ENCODE measurements at regions not wholly inside any gene's neighbourhood (a gene's known extent, or its start where the extent isn't known, plus 50 kb on each side); places are given as distances from the start of the nearest gene placed in this dataset.

DNA sequence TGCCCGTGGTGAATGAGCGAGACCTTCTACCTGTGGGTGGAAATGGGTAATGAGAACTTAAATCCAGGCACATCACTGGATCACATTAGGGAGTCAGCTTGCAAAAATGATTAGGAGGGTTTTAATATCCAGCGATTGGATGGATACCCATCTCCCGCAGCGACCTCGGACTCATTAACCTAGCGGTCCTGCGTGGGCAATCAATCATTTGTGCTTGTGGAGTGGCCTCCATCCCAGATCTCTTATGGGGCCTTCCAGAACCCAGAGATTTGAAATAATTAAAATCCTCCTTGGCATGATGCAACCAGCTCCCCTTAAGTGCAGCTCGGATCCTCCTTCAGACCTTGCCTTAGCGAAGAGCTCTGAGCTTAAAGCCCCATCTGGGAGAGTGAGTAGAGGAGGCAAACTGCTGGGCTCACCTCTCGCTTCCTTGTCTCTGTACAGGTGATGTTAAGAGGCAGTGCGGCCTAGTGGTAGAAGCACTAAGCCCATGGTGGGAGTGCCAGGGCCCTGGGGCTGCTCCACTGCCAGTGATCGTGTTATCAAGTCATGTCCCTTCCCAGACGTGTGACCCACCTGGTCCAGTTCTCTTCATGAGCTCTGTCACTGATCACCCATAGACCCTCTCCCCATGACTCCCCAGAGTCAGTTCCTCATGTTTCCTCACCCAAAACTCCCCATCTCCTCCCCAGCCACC is 285.2 kb upstream of the TLE3 start:
- H3K27ac ChIP-seq (ENCODE audit: insufficient read depth, low read length) = no peak overlapping the region
- H3K14ac ChIP-seq (replicated peaks; ENCODE audit: low read depth, low read length) = no peak overlapping the region
- intact Hi-C loops (cut with micrococcal nuclease) (no loop called here), dilution Hi-C loops (cut with HindIII; ENCODE audit: low sequenced_read_pairs, unreplicated experiment) (no loop called here), in situ Hi-C loops (cut with MboI; ENCODE audit: low sequenced_read_pairs) (no loop called here)
- H3K4me2 ChIP-seq (ENCODE audit: low read depth, low read length) = no peak overlapping the region
- no TSS peak for BruUV-seq (replicated peaks)
- peaks cover 9% of the 10 kb centered on the region for H3K9me3 ChIP-seq (ENCODE audit: control insufficient read depth, insufficient read depth, low read length)
- no peaks in the 10 kb centered on the region for H3K4me1 ChIP-seq (ENCODE audit: control insufficient read depth, insufficient read depth, low read length)
- H3K9me1 ChIP-seq (ENCODE audit: insufficient read depth, low read length) = no peaks in the 10 kb centered on the region
- H2BK15ac ChIP-seq (ENCODE audit: low read depth, low read length) = no peak overlapping the region
- POLR2A ChIA-PET (ENCODE audit: unreplicated experiment) = no interaction called here
- no peak for DNase-seq
- no peak overlapping the region for H2BK5ac ChIP-seq (ENCODE audit: low read depth, low read length, poor library complexity, severe bottlenecking)
- H4K20me1 ChIP-seq (ENCODE audit: insufficient read depth, low read length) = no peaks in the 10 kb centered on the region
- no peak overlapping the region for H2BK120ac ChIP-seq (ENCODE audit: low read depth, low read length)
- H3K9ac ChIP-seq (ENCODE audit: low read depth, low read length) = no peak overlapping the region
- ATAC-seq (ENCODE audit: low read depth) = no peak
- H4K91ac ChIP-seq (ENCODE audit: insufficient read depth, low read depth, low read length) = no peak overlapping the region
- H2AFZ ChIP-seq (replicated peaks; ENCODE audit: low read length, poor library complexity) = no peak overlapping the region
- H3K4ac ChIP-seq (ENCODE audit: low read depth, low read length) = no peak overlapping the region
- H2BK20ac ChIP-seq (ENCODE audit: low read depth, low read length) = no peak overlapping the region
- H3K23ac ChIP-seq (ENCODE audit: low read depth, low read length) = no peak overlapping the region
- H3K18ac ChIP-seq (ENCODE audit: low read depth, low read length) = no peak overlapping the region
- no peak overlapping the region for H4K5ac ChIP-seq (ENCODE audit: low read depth, low read length)
- WGBS, 2 experiments (ENCODE audit: extremely low coverage in 2 of 2, insufficient read length in 1 of 2) = 76% methylated on average over 8 of the region's 14 CpGs; no CpG with 5 or more reads in 1 of the 2 experiments
- no peak overlapping the region for H2AK9ac ChIP-seq (replicated peaks; ENCODE audit: low read depth, low read length, poor library complexity)
- no peak overlapping the region for H3K4me3 ChIP-seq (ENCODE audit: insufficient read depth, low read depth, low read length)
- no peak overlapping the region for H2AK5ac ChIP-seq (ENCODE audit: low read depth, low read length)
- no peak overlapping the region for H4K8ac ChIP-seq (ENCODE audit: low read depth in 2 of 2, low read length in 2 of 2)
- H3K36me3 ChIP-seq (ENCODE audit: control insufficient read depth, insufficient read depth, low read length) = no peaks in the 10 kb centered on the region
- H3K79me1 ChIP-seq (ENCODE audit: low read depth in 1 of 2, low read length in 2 of 2) = no peaks in the 10 kb centered on the region
- H3K27me3 ChIP-seq (ENCODE audit: control insufficient read depth, insufficient read depth, low read length) = peaks cover 42% of the 10 kb centered on the region
- no peak overlapping the region for H3K56ac ChIP-seq (ENCODE audit: extremely low read depth, insufficient read depth, low read length)
- TF ChIP-seq, protein P1, sequence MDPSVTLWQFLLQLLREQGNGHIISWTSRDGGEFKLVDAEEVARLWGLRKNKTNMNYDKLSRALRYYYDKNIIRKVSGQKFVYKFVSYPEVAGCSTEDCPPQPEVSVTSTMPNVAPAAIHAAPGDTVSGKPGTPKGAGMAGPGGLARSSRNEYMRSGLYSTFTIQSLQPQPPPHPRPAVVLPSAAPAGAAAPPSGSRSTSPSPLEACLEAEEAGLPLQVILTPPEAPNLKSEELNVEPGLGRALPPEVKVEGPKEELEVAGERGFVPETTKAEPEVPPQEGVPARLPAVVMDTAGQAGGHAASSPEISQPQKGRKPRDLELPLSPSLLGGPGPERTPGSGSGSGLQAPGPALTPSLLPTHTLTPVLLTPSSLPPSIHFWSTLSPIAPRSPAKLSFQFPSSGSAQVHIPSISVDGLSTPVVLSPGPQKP (IDR thresholded peaks at IDR 0.05; ENCODE audit: borderline replicate concordance, low read depth, low read length) = no peak
- no peak for TF ChIP-seq RCOR1 (IDR thresholded peaks at IDR 0.05; ENCODE audit: insufficient replicate concordance, low read length)
- no peak for TF ChIP-seq MAZ (IDR thresholded peaks at IDR 0.05; ENCODE audit: borderline replicate concordance, low read depth, low read length)
- TF ChIP-seq POLR2A (IDR thresholded peaks at IDR 0.05; ENCODE audit: low read depth, low read length) = no peak
- no peak for TF ChIP-seq BHLHE40 (IDR thresholded peaks at IDR 0.05; ENCODE audit: low read depth, low read length)
- TF ChIP-seq, protein P2, sequence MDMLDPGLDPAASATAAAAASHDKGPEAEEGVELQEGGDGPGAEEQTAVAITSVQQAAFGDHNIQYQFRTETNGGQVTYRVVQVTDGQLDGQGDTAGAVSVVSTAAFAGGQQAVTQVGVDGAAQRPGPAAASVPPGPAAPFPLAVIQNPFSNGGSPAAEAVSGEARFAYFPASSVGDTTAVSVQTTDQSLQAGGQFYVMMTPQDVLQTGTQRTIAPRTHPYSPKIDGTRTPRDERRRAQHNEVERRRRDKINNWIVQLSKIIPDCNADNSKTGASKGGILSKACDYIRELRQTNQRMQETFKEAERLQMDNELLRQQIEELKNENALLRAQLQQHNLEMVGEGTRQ (IDR thresholded peaks at IDR 0.05; ENCODE audit: low read depth, low read length) = no peak
- TF ChIP-seq RFX5 (IDR thresholded peaks at IDR 0.05; ENCODE audit: low read depth, low read length) = no peak
- TF ChIP-seq CHD1 (IDR thresholded peaks at IDR 0.05; ENCODE audit: low read depth, low read length) = no peak
- no peak for TF ChIP-seq CEBPB (IDR thresholded peaks at IDR 0.05; ENCODE audit: low read depth, low read length)
- TF ChIP-seq MXI1 (IDR thresholded peaks at IDR 0.05; ENCODE audit: borderline replicate concordance, low read depth, low read length) = no peak
- no peak for TF ChIP-seq NFE2L2 (IDR thresholded peaks at IDR 0.05; ENCODE audit: low read depth, low read length)
- no peak for TF ChIP-seq SMC3 (IDR thresholded peaks at IDR 0.05; ENCODE audit: low read depth, low read length)
- TF ChIP-seq MAFK (IDR thresholded peaks at IDR 0.05; ENCODE audit: low read depth, low read length) = no peak
- TF ChIP-seq, protein P3, sequence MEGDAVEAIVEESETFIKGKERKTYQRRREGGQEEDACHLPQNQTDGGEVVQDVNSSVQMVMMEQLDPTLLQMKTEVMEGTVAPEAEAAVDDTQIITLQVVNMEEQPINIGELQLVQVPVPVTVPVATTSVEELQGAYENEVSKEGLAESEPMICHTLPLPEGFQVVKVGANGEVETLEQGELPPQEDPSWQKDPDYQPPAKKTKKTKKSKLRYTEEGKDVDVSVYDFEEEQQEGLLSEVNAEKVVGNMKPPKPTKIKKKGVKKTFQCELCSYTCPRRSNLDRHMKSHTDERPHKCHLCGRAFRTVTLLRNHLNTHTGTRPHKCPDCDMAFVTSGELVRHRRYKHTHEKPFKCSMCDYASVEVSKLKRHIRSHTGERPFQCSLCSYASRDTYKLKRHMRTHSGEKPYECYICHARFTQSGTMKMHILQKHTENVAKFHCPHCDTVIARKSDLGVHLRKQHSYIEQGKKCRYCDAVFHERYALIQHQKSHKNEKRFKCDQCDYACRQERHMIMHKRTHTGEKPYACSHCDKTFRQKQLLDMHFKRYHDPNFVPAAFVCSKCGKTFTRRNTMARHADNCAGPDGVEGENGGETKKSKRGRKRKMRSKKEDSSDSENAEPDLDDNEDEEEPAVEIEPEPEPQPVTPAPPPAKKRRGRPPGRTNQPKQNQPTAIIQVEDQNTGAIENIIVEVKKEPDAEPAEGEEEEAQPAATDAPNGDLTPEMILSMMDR (conservative IDR thresholded peaks at IDR 0.05; ENCODE audit: low read depth, low read length) = no peak
- no peak for TF ChIP-seq RAD21 (IDR thresholded peaks at IDR 0.05; ENCODE audit: low read length)
- no peak for TF ChIP-seq FOS (IDR thresholded peaks at IDR 0.05; ENCODE audit: low read depth, low read length)
- CTCF ChIA-PET = no interaction called here
